Muscle layer of colon (tissue), 2 donors: ENCODE measurements at regions not wholly inside any gene's neighbourhood (a gene's known extent, or its start where the extent isn't known, plus 50 kb on each side); places are given as distances from the start of the nearest gene placed in this dataset.
"Not testable (repeated sequence)": the region's sequence is repeated elsewhere in the genome, so short reads cannot be mapped to it uniquely, and the experiment has no call there.

ENCODE experiments used
- H3K27ac ChIP-seq: one replicate; pipeline ENCODE4 v1.7.0; 2013; ENCODE audit warnings: low read depth, mild to moderate bottlenecking, low read length, moderate library complexity
- H3K27me3 ChIP-seq, 2 donors: one replicate each; pipeline ENCODE4 v1.7.0; 2013; ENCODE audit warnings: low read length in 2 of 2, mild to moderate bottlenecking in 2 of 2; ENCODE audit not compliant: insufficient read depth in 2 of 2, control insufficient read depth in 1 of 2
- H3K36me3 ChIP-seq: one replicate; pipeline ENCODE4 v1.7.0; 2013; ENCODE audit warnings: mild to moderate bottlenecking, low read length; ENCODE audit not compliant: insufficient read depth
- H3K4me1 ChIP-seq: one replicate; pipeline ENCODE4 v1.7.0; 2013; ENCODE audit warnings: mild to moderate bottlenecking, low read length; ENCODE audit not compliant: insufficient read depth
- H3K4me3 ChIP-seq, 2 donors: one replicate each; pipeline ENCODE4 v1.7.0; 2013; ENCODE audit warnings: low read length in 2 of 2, low read depth in 1 of 2, mild to moderate bottlenecking in 1 of 2, moderate library complexity in 1 of 2
- H3K9ac ChIP-seq: one replicate; pipeline ENCODE4 v1.7.0; 2013; ENCODE audit warnings: low read length
- H3K9me3 ChIP-seq: one replicate; pipeline ENCODE4 v1.7.0; 2013; ENCODE audit warnings: mild to moderate bottlenecking, low read length
- donor health status: abdominal sarcoma.
- donor health status: Adenocarcinoma of cecum.

- not testable (repeated sequence) for H3K36me3 ChIP-seq, H3K9me3 ChIP-seq, H3K27me3 ChIP-seq, H3K27ac ChIP-seq, H3K9ac ChIP-seq, H3K4me3 ChIP-seq
- H3K4me1 ChIP-seq, result peaks cover 15% of the 10 kb centered on the region
Measured at GRCh38 chr2:181802300-181802699, 89.2 kb upstream of the ITPRID2 start.

GRCh38 chr2:181803903-181804799 lies 87.4 kb upstream of the ITPRID2 start:
- H3K9ac ChIP-seq, H3K27me3 ChIP-seq, H3K4me3 ChIP-seq, H3K9me3 ChIP-seq, H3K36me3 ChIP-seq, H3K27ac ChIP-seq: not testable (repeated sequence)
- peaks cover 15% of the 10 kb centered on the region for H3K4me1 ChIP-seq

- Histone ChIP-seq H3K4me1 (peaks cover 15% of the 10 kb centered on the region), H3K9ac (no peak overlapping the region), H3K4me3 (no peak overlapping the region), H3K27ac (no peak overlapping the region), H3K27me3 (no peaks in the 10 kb centered on the region), H3K9me3 (no peaks in the 10 kb centered on the region), H3K36me3 (no peaks in the 10 kb centered on the region)
Measured at GRCh38 chr2:181805228-181806038, 86.1 kb upstream of the ITPRID2 start.

- Histone ChIP-seq H3K9me3 (no peaks in the 10 kb centered on the region), H3K4me1 (peaks cover 20% of the 10 kb centered on the region), H3K27ac (no peak overlapping the region), H3K36me3 (no peaks in the 10 kb centered on the region), H3K4me3 (no peak overlapping the region), H3K9ac (no peak overlapping the region), H3K27me3 (no peaks in the 10 kb centered on the region)
Measured at GRCh38 chr2:181806039-181806392, 85.5 kb upstream of the ITPRID2 start.

GRCh38 chr2:181807526-181807925 lies 84.0 kb upstream of the ITPRID2 start:
- no peak overlapping the region for H3K9ac ChIP-seq
- H3K27me3 ChIP-seq, result no peaks in the 10 kb centered on the region
- H3K27ac ChIP-seq, result no peak overlapping the region
- H3K4me1 ChIP-seq, result peaks cover 23% of the 10 kb centered on the region
- H3K9me3 ChIP-seq, result no peaks in the 10 kb centered on the region
- H3K36me3 ChIP-seq, result no peaks in the 10 kb centered on the region
- H3K4me3 ChIP-seq, result no peak overlapping the region

GRCh38 chr2:181810823-181811695 lies 80.5 kb upstream of the ITPRID2 start:
- Histone ChIP-seq H3K4me1 (peaks cover 10% of the 10 kb centered on the region), H3K27me3 (no peaks in the 10 kb centered on the region), H3K9me3 (no peaks in the 10 kb centered on the region), H3K36me3 (no peaks in the 10 kb centered on the region), H3K9ac (no peak overlapping the region), H3K4me3 (peak overlapping the region in 1 of 2 donors; percentile 13), H3K27ac (no peak overlapping the region)

- Histone ChIP-seq H3K4me3 (no peak overlapping the region), H3K27ac (no peak overlapping the region), H3K9ac (no peak overlapping the region), H3K4me1 (peaks cover 8% of the 10 kb centered on the region), H3K9me3 (no peaks in the 10 kb centered on the region), H3K36me3 (no peaks in the 10 kb centered on the region), H3K27me3 (no peaks in the 10 kb centered on the region)
Measured at GRCh38 chr2:181812106-181812743, 79.3 kb upstream of the ITPRID2 start.

- Histone ChIP-seq H3K27ac (no peak overlapping the region), H3K4me1 (peaks cover 8% of the 10 kb centered on the region)
Measured at GRCh38 chr2:181814057-181814491, 77.5 kb upstream of the ITPRID2 start.

GRCh38 chr2:181817509-181817908 lies 74.0 kb upstream of the ITPRID2 start:
- Histone ChIP-seq H3K9me3 (no peaks in the 10 kb centered on the region), H3K27me3 (no peaks in the 10 kb centered on the region), H3K27ac (no peak overlapping the region), H3K4me1 (no peaks in the 10 kb centered on the region), H3K9ac (no peak overlapping the region), H3K36me3 (no peaks in the 10 kb centered on the region), H3K4me3 (no peak overlapping the region)

More at GRCh38 chr2:181814057-181814491, 77.5 kb upstream of the ITPRID2 start:
- Histone ChIP-seq H3K9me3 (no peaks in the 10 kb centered on the region), H3K36me3 (no peaks in the 10 kb centered on the region), H3K9ac (no peak overlapping the region), H3K27me3 (no peaks in the 10 kb centered on the region), H3K4me3 (no peak overlapping the region)

- H3K36me3 ChIP-seq, result no peaks in the 10 kb centered on the region
- H3K27ac ChIP-seq, result no peak overlapping the region
- no peak overlapping the region for H3K4me3 ChIP-seq
- H3K4me1 ChIP-seq, result no peaks in the 10 kb centered on the region
- no peak overlapping the region for H3K9ac ChIP-seq
- H3K27me3 ChIP-seq, result no peaks in the 10 kb centered on the region
- no peaks in the 10 kb centered on the region for H3K9me3 ChIP-seq
Measured at GRCh38 chr2:181818058-181818680, 73.4 kb upstream of the ITPRID2 start.
